ENCODE measurements at regions not wholly inside any gene's neighbourhood (a gene's known extent, or its start where the extent isn't known, plus 50 kb on each side); places are given as distances from the start of the nearest gene placed in this dataset.
A peak's percentile ranks its signal among the peaks of the same experiment; 100 is the strongest.

DNA sequence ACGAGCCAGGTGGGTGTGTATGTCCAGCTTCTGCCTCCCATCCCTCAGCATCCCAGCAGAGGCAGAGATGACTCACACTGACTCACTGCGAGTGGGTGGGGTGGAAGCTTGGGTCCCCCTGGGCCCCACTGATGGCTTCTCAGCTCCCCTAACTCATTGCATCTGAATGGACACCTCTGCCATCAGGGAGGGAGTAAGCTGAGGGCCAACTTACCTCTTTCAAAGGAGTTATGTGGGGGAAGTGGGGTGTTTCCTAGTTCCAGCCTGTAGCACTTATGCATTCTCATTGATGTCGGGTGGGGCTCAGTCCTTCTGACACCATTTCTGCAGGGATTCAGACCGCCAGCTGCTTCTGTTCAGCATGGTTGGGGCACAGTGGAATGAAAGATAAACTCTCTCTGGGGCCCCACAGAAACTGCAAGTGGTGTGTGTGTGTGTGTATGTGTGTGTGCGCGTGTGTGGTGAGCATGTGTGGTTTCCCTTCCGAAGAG lies 1425.8 kb downstream of the TBC1D22A start:
- Mint-ChIP-seq H3K9me3 (peaks cover 25% of the 10 kb centered on the region), H3K4me3 (no peak overlapping the region), H3K36me3 (ENCODE audit: low read depth) (peaks cover 12% of the 10 kb centered on the region; the same call in 2 of the 3 replicates), H3K4me1 (peaks cover 10% of the 10 kb centered on the region), H3K27ac (no peak overlapping the region), H3K27me3 (ENCODE audit: insufficient read depth, low read depth, poor library complexity) (peaks cover 7% of the 10 kb centered on the region)
- Histone ChIP-seq H2AFZ (no peak overlapping the region), H3K27me3 (ENCODE audit: insufficient read depth) (no peaks in the 10 kb centered on the region), H3K27ac (ENCODE audit: low read depth) (no peak overlapping the region), H3F3A (replicated peaks; ENCODE audit: low read depth) (no peaks in the 10 kb centered on the region), H3K4me2 (no peak overlapping the region), H4K20me1 (replicated peaks; ENCODE audit: insufficient read depth) (no peaks in the 10 kb centered on the region), H3K4me3 (no peak overlapping the region), H3K9me2 (ENCODE audit: insufficient read depth) (no peaks in the 10 kb centered on the region), H3K4me1 (ENCODE audit: insufficient read depth) (no peaks in the 10 kb centered on the region), H3K36me3 (ENCODE audit: insufficient read depth) (no peaks in the 10 kb centered on the region; the same call in 1 of the 2 replicates), H3K79me2 (replicated peaks; ENCODE audit: insufficient read depth) (no peaks in the 10 kb centered on the region)
- DNase-seq (ENCODE audit: low spot score) (no peak), ATAC-seq (peak; percentile 52; the same call in 2 of the 3 replicates)
- TF ChIP-seq NANOG (IDR thresholded peaks at IDR 0.05; ENCODE audit: borderline replicate concordance) (no peak), JUNB (IDR thresholded peaks at IDR 0.05; ENCODE audit: unreplicated experiment) (no peak), STAT1 (IDR thresholded peaks at IDR 0.05; ENCODE audit: unreplicated experiment) (no peak), POLR2AphosphoS5 (IDR thresholded peaks at IDR 0.05; ENCODE audit: low read depth) (no peak), EZH2phosphoT487 (IDR thresholded peaks at IDR 0.05; ENCODE audit: unreplicated experiment) (no peak), CREB1 (CRISPR knock-in tag; IDR thresholded peaks at IDR 0.05; ENCODE audit: low read depth) (no peak), ZNF114 (CRISPR knock-in tag; IDR thresholded peaks at IDR 0.05) (no peak), EZH2 (IDR thresholded peaks at IDR 0.05; ENCODE audit: low read depth, unreplicated experiment) (no peak), ZNF331 (CRISPR knock-in tag; IDR thresholded peaks at IDR 0.05; ENCODE audit: low read depth) (no peak)
- TF ChIP-seq, protein P1, sequence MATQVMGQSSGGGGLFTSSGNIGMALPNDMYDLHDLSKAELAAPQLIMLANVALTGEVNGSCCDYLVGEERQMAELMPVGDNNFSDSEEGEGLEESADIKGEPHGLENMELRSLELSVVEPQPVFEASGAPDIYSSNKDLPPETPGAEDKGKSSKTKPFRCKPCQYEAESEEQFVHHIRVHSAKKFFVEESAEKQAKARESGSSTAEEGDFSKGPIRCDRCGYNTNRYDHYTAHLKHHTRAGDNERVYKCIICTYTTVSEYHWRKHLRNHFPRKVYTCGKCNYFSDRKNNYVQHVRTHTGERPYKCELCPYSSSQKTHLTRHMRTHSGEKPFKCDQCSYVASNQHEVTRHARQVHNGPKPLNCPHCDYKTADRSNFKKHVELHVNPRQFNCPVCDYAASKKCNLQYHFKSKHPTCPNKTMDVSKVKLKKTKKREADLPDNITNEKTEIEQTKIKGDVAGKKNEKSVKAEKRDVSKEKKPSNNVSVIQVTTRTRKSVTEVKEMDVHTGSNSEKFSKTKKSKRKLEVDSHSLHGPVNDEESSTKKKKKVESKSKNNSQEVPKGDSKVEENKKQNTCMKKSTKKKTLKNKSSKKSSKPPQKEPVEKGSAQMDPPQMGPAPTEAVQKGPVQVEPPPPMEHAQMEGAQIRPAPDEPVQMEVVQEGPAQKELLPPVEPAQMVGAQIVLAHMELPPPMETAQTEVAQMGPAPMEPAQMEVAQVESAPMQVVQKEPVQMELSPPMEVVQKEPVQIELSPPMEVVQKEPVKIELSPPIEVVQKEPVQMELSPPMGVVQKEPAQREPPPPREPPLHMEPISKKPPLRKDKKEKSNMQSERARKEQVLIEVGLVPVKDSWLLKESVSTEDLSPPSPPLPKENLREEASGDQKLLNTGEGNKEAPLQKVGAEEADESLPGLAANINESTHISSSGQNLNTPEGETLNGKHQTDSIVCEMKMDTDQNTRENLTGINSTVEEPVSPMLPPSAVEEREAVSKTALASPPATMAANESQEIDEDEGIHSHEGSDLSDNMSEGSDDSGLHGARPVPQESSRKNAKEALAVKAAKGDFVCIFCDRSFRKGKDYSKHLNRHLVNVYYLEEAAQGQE (IDR thresholded peaks at IDR 0.05; ENCODE audit: unreplicated experiment): no peak
- TF ChIP-seq, protein P2, sequence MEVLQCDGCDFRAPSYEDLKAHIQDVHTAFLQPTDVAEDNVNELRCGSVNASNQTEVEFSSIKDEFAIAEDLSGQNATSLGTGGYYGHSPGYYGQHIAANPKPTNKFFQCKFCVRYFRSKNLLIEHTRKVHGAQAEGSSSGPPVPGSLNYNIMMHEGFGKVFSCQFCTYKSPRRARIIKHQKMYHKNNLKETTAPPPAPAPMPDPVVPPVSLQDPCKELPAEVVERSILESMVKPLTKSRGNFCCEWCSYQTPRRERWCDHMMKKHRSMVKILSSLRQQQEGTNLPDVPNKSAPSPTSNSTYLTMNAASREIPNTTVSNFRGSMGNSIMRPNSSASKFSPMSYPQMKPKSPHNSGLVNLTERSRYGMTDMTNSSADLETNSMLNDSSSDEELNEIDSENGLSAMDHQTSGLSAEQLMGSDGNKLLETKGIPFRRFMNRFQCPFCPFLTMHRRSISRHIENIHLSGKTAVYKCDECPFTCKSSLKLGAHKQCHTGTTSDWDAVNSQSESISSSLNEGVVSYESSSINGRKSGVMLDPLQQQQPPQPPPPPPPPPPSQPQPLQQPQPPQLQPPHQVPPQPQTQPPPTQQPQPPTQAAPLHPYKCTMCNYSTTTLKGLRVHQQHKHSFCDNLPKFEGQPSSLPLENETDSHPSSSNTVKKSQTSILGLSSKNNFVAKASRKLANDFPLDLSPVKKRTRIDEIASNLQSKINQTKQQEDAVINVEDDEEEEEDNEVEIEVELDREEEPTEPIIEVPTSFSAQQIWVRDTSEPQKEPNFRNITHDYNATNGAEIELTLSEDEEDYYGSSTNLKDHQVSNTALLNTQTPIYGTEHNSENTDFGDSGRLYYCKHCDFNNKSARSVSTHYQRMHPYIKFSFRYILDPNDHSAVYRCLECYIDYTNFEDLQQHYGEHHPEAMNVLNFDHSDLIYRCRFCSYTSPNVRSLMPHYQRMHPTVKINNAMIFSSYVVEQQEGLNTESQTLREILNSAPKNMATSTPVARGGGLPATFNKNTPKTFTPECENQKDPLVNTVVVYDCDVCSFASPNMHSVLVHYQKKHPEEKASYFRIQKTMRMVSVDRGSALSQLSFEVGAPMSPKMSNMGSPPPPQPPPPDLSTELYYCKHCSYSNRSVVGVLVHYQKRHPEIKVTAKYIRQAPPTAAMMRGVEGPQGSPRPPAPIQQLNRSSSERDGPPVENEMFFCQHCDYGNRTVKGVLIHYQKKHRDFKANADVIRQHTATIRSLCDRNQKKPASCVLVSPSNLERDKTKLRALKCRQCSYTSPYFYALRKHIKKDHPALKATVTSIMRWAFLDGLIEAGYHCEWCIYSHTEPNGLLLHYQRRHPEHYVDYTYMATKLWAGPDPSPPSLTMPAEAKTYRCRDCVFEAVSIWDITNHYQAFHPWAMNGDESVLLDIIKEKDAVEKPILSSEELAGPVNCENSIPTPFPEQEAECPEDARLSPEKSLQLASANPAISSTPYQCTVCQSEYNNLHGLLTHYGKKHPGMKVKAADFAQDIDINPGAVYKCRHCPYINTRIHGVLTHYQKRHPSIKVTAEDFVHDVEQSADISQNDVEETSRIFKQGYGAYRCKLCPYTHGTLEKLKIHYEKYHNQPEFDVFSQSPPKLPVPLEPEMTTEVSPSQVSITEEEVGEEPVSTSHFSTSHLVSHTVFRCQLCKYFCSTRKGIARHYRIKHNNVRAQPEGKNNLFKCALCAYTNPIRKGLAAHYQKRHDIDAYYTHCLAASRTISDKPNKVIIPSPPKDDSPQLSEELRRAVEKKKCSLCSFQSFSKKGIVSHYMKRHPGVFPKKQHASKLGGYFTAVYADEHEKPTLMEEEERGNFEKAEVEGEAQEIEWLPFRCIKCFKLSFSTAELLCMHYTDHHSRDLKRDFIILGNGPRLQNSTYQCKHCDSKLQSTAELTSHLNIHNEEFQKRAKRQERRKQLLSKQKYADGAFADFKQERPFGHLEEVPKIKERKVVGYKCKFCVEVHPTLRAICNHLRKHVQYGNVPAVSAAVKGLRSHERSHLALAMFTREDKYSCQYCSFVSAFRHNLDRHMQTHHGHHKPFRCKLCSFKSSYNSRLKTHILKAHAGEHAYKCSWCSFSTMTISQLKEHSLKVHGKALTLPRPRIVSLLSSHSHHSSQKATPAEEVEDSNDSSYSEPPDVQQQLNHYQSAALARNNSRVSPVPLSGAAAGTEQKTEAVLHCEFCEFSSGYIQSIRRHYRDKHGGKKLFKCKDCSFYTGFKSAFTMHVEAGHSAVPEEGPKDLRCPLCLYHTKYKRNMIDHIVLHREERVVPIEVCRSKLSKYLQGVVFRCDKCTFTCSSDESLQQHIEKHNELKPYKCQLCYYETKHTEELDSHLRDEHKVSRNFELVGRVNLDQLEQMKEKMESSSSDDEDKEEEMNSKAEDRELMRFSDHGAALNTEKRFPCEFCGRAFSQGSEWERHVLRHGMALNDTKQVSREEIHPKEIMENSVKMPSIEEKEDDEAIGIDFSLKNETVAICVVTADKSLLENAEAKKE (CRISPR knock-in tag; IDR thresholded peaks at IDR 0.05): no peak
- TF ChIP-seq, protein P3, sequence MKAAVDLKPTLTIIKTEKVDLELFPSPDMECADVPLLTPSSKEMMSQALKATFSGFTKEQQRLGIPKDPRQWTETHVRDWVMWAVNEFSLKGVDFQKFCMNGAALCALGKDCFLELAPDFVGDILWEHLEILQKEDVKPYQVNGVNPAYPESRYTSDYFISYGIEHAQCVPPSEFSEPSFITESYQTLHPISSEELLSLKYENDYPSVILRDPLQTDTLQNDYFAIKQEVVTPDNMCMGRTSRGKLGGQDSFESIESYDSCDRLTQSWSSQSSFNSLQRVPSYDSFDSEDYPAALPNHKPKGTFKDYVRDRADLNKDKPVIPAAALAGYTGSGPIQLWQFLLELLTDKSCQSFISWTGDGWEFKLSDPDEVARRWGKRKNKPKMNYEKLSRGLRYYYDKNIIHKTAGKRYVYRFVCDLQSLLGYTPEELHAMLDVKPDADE (IDR thresholded peaks at IDR 0.05): no peak
- TF ChIP-seq, protein P4, sequence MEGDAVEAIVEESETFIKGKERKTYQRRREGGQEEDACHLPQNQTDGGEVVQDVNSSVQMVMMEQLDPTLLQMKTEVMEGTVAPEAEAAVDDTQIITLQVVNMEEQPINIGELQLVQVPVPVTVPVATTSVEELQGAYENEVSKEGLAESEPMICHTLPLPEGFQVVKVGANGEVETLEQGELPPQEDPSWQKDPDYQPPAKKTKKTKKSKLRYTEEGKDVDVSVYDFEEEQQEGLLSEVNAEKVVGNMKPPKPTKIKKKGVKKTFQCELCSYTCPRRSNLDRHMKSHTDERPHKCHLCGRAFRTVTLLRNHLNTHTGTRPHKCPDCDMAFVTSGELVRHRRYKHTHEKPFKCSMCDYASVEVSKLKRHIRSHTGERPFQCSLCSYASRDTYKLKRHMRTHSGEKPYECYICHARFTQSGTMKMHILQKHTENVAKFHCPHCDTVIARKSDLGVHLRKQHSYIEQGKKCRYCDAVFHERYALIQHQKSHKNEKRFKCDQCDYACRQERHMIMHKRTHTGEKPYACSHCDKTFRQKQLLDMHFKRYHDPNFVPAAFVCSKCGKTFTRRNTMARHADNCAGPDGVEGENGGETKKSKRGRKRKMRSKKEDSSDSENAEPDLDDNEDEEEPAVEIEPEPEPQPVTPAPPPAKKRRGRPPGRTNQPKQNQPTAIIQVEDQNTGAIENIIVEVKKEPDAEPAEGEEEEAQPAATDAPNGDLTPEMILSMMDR (conservative IDR thresholded peaks at IDR 0.05; ENCODE audit: low read depth in 2 of 2): no peak

Measured in GM23338 (cell line).